ENCODE measurements at regions not wholly inside any gene's neighbourhood (a gene's known extent, or its start where the extent isn't known, plus 50 kb on each side); places are given as distances from the start of the nearest gene placed in this dataset.

DNA sequence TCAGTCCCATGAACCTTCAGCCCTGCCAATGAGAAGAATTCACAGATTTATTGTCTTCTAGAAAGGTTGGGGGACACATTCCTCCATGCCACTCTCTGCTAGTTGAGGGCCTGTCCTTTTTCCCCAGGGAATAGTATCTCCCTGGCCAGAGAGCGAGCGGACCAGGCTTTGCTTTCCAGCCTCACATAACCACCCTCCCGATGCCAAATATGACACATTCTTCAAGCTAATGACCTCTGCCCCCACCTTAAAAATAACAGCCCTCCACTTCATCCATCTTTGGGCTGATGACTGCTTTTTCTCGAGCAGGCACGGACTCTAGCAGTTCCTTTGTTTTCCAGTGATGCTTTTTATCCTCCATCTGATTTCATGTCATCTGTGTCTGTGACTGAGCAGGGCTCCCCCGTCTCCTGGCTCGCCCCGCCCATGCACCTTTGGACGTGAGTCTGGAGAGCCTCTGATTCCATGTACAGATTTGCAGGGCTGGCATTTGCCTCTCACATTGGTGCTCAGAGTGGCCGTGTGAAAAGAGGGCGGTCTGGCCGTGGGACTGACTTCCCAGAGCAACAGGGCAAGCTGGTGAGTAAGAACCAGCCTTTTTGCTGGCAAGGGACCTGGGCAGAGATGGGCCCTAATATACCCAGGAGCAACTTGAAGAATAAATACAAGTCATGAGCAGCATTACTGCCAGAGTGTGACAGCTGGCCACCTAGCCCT is 279.8 kb downstream of the BCOR start:
- TF ChIP-seq EZH2 (IDR thresholded peaks at IDR 0.05; ENCODE audit: insufficient read depth, poor library complexity, severe bottlenecking) (no peak), EZH2phosphoT487 (IDR thresholded peaks at IDR 0.05; ENCODE audit: insufficient read depth, low read depth) (no peak)
